ENCODE measurements at regions not wholly inside any gene's neighbourhood (a gene's known extent, or its start where the extent isn't known, plus 50 kb on each side); places are given as distances from the start of the nearest gene placed in this dataset.

GRCh38 chr4:104983615-104984179, 163.0 kb upstream of the TET2 start:
- ATAC-seq: no peak
- intact Hi-C loops (cut with DNase I): no loop called here
- no peak for DNase-seq

DNA sequence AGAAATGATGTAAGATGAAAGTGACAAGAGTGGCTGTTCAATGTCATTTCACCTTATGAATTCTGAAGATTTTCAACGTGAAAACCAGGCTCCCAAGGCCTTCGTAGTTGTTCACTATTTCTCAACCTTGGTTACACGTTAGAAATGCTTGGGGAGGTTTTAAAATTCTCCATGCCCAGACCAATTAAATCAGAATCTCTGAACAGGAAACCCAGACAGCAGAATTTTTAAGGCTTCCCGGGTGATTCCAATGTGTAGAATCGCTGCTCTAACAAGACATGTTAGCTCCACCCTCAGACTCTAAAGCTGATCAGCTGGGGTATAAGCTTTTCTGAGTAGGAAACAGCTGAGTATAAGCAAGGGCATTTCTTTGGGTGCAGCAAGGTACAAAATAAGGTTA, 160.4 kb upstream of the TET2 start:
- intact Hi-C loops (cut with DNase I): no loop called here
- ATAC-seq (no peak), DNase-seq (no peak)

GRCh38 chr4:104989371-104989770, 157.3 kb upstream of the TET2 start:
- DNase-seq (no peak), ATAC-seq (peak in 1 of 2 donors; percentile 51)
- intact Hi-C loops (cut with DNase I): no loop called here

DNA sequence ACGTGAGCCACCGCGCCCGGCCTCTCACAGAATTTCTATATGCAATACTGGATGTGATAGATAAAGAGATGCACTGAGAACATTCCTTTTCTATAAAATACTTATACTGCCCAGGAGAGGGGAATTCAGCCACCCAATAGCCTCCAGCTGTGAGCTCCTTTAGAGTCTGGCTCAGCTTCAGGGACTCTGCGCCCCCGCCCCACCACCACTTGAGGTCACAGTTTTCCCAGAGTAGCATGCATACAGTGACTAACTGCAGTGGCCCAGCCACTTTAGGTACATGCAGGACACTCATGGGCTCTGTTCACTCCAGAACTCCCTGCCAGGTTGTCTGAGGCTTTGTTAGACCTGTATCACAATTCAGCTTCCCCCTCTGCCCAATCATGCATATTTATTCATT, 144.4 kb upstream of the TET2 start:
- intact Hi-C loops (cut with DNase I): no loop called here
- no peak for ATAC-seq
- DNase-seq: no peak

DNA sequence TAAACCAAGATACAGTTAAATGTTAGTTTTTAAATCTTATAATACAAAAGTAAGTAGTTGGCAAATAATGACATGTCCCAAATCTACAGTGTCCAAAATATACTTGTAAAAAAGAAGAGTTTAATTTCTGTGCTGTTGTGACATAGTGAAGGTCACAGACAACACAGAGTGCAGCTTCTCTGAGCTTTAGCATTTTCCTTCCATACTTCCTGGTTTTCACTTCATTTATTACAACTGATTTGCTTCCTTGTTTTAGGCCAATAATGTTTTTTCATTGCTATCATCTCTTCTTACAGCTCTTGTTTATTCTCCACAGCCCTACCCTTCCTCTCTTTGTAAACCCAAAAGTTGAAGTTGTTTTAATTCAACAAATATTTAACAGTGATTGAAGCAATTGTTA, 132.4 kb upstream of the TET2 start:
- ATAC-seq: no peak
- intact Hi-C loops (cut with DNase I): no loop called here

GRCh38 chr4:105014635-105015034, 132.0 kb upstream of the TET2 start:
- DNase-seq: no peak
- intact Hi-C loops (cut with DNase I): no loop called here
- ATAC-seq: peak in 1 of 2 donors; percentile 47

More for the DNA sequence above, 132.4 kb upstream of the TET2 start:
- DNase-seq: no peak

- intact Hi-C loops (cut with DNase I): no loop called here
- no peak for DNase-seq
Observed at GRCh38 chr4:105015750-105016149, 130.9 kb upstream of the TET2 start.

DNA sequence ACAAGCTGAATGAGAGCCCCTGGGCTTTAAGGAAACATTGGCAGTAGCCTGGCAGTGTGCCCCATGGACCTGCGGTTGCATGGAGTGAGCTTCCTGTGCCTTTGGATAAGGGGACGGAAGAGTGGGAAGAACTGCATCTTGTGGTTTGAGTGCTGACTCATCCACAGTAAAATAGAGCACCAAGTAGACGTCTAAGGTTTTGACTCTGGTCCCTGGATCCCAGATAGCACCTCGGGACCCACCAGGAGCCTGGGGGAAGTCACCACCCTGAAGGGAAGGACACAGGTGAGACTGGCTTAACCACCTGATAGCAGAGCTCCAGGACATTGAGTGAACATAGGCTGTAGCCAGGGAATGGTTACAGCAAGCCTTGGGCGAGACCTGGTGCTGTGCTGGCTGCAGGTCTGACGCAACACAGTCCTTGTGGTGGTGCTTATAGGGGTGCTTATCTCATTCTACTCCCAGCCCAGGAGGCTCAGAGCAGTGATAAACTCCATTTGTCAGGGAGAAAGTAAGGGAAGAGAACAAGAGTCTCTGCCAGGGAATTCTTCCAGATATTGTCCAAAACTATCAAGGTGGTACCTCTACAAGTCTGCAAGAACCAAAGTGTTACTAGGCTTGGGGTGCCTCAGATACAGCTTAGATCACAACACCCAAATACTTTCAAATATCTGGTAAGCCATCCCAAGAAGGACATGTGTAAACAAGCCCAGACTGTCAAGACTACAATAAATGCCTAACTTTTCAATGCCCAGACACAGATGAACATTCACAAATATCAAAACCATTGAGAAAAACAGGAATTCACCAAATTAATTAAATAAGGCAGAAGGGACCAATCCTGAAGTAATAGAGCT, 123.6 kb upstream of the TET2 start:
- intact Hi-C loops (cut with DNase I): no loop called here
- ATAC-seq (no peak), DNase-seq (peak; percentile 24)

More at GRCh38 chr4:105015750-105016149, 130.9 kb upstream of the TET2 start:
- ATAC-seq: no peak

- ATAC-seq (no peak), DNase-seq (no peak)
- intact Hi-C loops (cut with DNase I): no loop called here
Observed at GRCh38 chr4:105023668-105024055, 123.0 kb upstream of the TET2 start.

GRCh38 chr4:105025263-105026017, 121.2 kb upstream of the TET2 start:
- no peak for ATAC-seq
- intact Hi-C loops (cut with DNase I): no loop called here
- DNase-seq: no peak

GRCh38 chr4:105036991-105037390, 109.7 kb upstream of the TET2 start:
- intact Hi-C loops (cut with DNase I): no loop called here
- no peak for DNase-seq
- ATAC-seq: no peak

DNA sequence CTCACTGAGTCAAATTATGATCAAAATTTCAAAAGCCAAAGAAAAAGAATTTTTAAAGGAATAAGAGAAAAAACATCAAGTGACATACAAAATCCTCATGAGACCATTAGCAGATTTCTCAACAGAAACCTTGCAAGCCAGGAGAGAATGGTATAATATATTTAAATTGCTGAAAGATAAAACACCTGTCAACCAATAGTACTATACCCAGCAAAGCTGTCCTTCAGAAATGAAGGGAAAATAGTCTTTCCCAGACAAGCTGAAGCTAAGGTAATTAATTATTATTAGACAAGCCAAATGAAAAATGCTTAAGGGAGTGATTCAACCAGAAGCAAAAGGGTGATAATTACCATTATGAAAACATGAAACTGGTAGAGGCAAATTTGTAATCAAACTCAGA, 104.2 kb upstream of the TET2 start:
- DNase-seq: no peak
- no peak for ATAC-seq
- intact Hi-C loops (cut with DNase I): no loop called here

GRCh38 chr4:105050896-105051295, 95.8 kb upstream of the TET2 start:
- intact Hi-C loops (cut with DNase I): no loop called here
- DNase-seq: no peak
- ATAC-seq: no peak

DNA sequence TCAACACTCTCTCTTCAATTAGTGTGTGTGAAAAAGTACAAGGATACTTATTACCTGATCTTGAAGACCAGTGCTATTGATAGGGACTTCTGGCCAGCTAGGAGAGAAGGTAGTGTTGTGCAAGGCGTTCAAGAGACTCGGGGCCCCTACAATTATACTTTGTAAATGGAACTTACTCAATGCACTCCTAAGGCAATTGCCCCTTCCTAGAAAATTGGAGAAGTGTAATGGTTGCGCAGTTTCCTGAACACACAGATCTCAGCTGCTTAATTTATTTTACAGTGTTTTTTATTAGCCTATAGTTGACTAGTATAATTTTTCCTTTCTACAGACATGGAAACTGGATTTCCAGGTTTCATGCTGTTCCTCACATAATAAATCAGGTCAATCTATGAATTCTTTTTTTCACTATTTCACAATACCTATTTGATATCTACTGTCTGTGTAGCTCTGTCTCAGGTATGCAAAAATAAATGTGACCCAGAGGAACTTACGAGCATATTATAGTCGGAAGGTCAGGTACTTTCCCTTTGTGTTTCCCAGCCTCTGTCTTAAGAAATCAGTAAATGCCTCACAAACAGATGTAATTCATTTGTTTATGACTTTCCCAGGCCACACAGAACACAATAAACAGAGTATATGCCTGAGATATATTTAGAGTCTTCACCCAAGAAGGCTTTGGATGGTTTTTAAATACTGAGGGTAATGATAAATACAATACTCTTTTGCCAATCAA, 89.1 kb upstream of the TET2 start:
- no peak for DNase-seq
- intact Hi-C loops (cut with DNase I): no loop called here
- ATAC-seq: peak in 1 of 2 donors; percentile 31

DNA sequence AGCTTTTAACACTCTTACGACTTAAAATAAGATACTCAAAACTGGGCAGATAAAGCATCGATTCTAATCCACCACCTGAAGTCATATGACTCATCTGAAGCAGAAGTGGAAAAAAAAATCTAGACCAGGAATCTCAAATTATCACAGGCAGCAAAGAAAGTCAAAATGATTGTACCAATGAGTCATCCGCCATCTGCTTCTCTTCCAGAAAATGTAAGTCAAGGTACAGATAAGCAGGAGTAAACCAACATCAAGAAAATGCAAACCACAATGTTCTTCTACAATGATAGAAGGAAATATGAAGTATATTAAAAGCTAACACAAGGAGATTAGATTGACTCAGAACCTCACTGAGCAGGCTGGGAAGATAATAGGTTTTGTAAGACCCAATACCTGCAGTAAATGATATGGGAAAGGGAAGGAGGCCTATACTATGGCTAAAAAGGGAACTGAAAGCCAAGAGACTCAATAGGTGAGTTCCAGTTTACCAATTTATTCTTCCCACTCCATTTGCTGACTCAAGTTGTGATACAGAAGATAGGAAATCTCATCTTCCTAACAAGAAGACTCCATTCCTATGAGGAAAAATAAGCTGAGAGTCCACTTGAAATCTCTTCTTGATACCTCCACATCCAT, 88.4 kb upstream of the TET2 start:
- intact Hi-C loops (cut with DNase I): no loop called here
- ATAC-seq (no peak), DNase-seq (no peak)

GRCh38 chr4:105059337-105059736, 87.3 kb upstream of the TET2 start:
- ATAC-seq (peak in 1 of 2 donors; percentile 35), DNase-seq (no peak)
- intact Hi-C loops (cut with DNase I): no loop called here

DNA sequence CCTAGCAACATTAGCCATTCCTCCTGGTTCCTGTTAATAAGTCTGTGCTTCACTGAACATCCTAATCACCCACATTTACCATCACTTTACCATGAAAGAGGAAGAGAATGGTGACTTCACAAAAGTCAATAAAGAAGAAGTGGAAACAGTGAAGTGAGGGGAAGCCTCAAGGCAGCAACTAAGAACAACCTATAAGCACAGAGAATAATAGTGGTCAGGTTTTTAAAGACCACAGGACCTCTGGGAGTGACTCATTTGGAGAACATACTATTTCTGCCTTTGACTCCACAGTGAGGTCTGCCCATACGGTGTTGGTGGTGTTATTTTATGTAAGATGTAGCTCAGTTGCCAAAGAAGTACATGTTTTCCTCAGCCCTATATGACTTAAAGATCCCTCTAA, 86.0 kb upstream of the TET2 start:
- ATAC-seq: peak; percentile 34 to 69
- intact Hi-C loops (cut with DNase I): no loop called here
- no peak for DNase-seq

- intact Hi-C loops (cut with DNase I): no loop called here
- peak; percentile 12 to 71 for ATAC-seq
- DNase-seq: no peak
Observed at GRCh38 chr4:105061136-105061696, 85.5 kb upstream of the TET2 start.

DNA sequence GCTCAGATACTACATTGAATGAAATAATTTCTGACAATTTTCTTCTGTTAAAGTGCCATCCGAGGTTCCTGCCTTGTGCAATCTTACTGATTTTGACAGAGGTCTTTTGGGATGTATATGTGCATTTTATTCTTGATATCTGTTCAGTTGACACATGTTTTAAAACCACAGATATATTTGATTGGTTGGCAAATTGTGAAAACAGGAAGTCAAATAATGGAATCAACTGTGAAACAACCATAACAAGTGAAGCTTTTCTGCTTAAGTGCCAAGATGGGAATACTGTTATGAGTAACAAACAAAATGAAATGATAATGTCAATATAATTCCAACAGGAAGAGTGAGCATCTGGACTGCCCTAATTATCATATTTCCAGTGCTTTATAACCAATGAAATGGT, 84.9 kb upstream of the TET2 start:
- ATAC-seq: no peak
- no peak for DNase-seq
- intact Hi-C loops (cut with DNase I): no loop called here
